DOHH2 (cell line): ENCODE measurements at regions not wholly inside any gene's neighbourhood (a gene's known extent, or its start where the extent isn't known, plus 50 kb on each side); places are given as distances from the start of the nearest gene placed in this dataset.
"Not testable (repeated sequence)": the region's sequence is repeated elsewhere in the genome, so short reads cannot be mapped to it uniquely, and the experiment has no call there.

ENCODE experiments used
- H3F3A ChIP-seq: fragments of 200-600 bp; sonication (generic), shearing (Covaris generic); 2 replicates; pipeline ENCODE4 v1.6.0; 2016; ENCODE audit warnings: antibody characterized with exemption, mild to moderate bottlenecking; ENCODE audit not compliant: control insufficient read depth, insufficient read depth
- H3K27ac ChIP-seq: fragments of 200-600 bp; sonication (generic); 2 replicates; pipeline ENCODE4 v1.5.1; 2014; ENCODE audit warnings: low read depth, mild to moderate bottlenecking, low read length, moderate library complexity
- H3K27me3 ChIP-seq: fragments of 200-600 bp; sonication (generic); 2 replicates; pipeline ENCODE4 v1.6.1; 2014; ENCODE audit warnings: mild to moderate bottlenecking, low read length, mixed read lengths; ENCODE audit not compliant: control insufficient read depth
- H3K36me3 ChIP-seq: fragments of 200-600 bp; sonication (generic); 2 replicates; pipeline ENCODE4 v1.6.1; 2014; ENCODE audit warnings: mild to moderate bottlenecking, low read length, moderate library complexity, mixed read lengths; ENCODE audit not compliant: control insufficient read depth
- H3K4me1 ChIP-seq: fragments of 200-600 bp; sonication (generic); 2 replicates; pipeline ENCODE4 v1.6.1; 2014; ENCODE audit warnings: mild to moderate bottlenecking, low read length, mixed read lengths; ENCODE audit not compliant: control insufficient read depth
- H3K4me2 ChIP-seq: fragments of 200-600 bp; sonication (generic); 2 replicates; pipeline ENCODE4 v1.6.0; 2014; ENCODE audit warnings: mild to moderate bottlenecking, low read length, moderate library complexity
- H3K4me3 ChIP-seq: fragments of 200-600 bp; sonication (generic); 2 replicates; pipeline ENCODE4 v1.5.1; 2014; ENCODE audit warnings: mild to moderate bottlenecking, low read length, mixed read lengths
- H3K79me2 ChIP-seq: fragments of 200-600 bp; sonication (generic); 2 replicates; pipeline ENCODE4 v1.6.1; 2014; ENCODE audit warnings: mild to moderate bottlenecking, low read length, mixed read lengths; ENCODE audit not compliant: control insufficient read depth
- H3K9me2 ChIP-seq: fragments of 200-600 bp; sonication (generic); replicated peaks from 2 replicates; pipeline ENCODE4 v1.6.1; 2014; ENCODE audit warnings: mild to moderate bottlenecking, low read length, mixed read lengths; ENCODE audit not compliant: control insufficient read depth
- H3K9me3 ChIP-seq: fragments of 200-600 bp; sonication (generic); 2 replicates; pipeline ENCODE4 v1.6.1; 2014; ENCODE audit warnings: antibody characterized with exemption, low read length, mixed read lengths; ENCODE audit not compliant: control insufficient read depth, insufficient read depth
- H4K20me1 ChIP-seq: fragments of 200-600 bp; sonication (generic); 2 replicates; pipeline ENCODE4 v1.6.0; 2014; ENCODE audit warnings: low read depth, mild to moderate bottlenecking, antibody characterized with exemption, low read length, moderate library complexity; ENCODE audit not compliant: control insufficient read depth, insufficient read depth
- CTCF ChIP-seq: fragments of 200-600 bp; sonication (generic); IDR thresholded peaks from one replicate; pipeline ENCODE4 v1.5.1; 2014; ENCODE audit warnings: antibody characterized with exemption, mild to moderate bottlenecking, low read depth, low read length; ENCODE audit not compliant: poor library complexity, severe bottlenecking
- EZH2phosphoT487 ChIP-seq: fragments of 200-600 bp; sonication (generic); IDR thresholded peaks from 2 replicates; pipeline ENCODE4 v1.6.1; 2017; ENCODE audit warnings: borderline replicate concordance, mild to moderate bottlenecking, antibody characterized with exemption, low read length, moderate library complexity, mixed read lengths

DNA sequence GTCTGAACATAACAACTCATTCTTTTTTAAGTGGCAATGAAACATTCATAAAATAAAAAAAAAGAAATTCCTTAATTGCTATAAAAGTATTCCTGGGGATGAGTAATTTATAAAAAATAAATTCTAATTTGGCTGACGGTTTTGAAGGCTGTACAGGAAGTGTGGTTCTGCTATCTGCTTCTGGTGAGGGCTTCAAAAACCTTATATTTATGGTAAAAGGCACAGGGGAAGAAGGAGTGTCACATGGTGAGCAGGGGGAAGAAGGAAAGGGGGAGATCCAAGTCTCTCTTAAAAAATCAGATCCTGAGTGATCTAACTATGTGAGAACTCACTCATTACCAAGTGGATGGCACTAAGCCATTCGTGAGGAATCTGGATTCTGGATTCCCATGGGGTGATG is 539.0 kb downstream of the GOLGA6L6 start:
- not testable (repeated sequence) for H3K4me2 ChIP-seq, H3K79me2 ChIP-seq, H3K9me3 ChIP-seq, H3K36me3 ChIP-seq, H3K9me2 ChIP-seq, H3F3A ChIP-seq, H3K27ac ChIP-seq, H3K27me3 ChIP-seq, H3K4me1 ChIP-seq, H3K4me3 ChIP-seq, H4K20me1 ChIP-seq

DNA sequence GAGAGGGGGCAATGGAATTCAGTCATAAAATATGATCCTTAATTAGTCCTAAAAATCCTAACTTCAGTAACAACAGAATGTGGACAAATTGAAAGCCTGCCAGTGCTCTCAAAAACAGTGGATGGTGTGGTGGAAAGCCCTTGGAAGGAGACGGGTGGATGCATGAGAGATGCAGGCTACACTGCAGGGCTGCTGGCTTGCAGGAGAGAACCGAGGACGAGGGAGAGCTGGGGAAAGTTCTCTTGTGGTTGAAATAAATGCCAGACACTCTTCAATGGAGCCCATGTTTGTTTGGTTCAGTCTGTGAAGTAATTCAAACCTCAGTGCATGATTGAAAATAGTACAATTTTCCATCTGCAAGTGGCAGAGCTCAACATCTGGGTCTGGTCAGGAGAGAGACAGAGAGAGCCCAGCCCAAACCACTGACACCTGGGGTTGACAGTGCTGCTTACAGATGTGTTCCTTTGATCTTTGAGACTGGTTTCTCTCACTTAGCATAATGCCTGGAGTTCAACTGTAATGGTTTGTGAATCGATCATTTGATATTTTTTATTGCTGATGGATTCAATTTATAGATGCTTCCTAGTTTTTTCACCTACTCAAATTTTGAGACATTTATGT is 544.9 kb downstream of the GOLGA6L6 start:
- not testable (repeated sequence) for H3F3A ChIP-seq, H3K4me2 ChIP-seq, H4K20me1 ChIP-seq, H3K9me2 ChIP-seq, H3K4me3 ChIP-seq, H3K27ac ChIP-seq, H3K4me1 ChIP-seq, H3K27me3 ChIP-seq, H3K79me2 ChIP-seq, H3K36me3 ChIP-seq, H3K9me3 ChIP-seq

DNA sequence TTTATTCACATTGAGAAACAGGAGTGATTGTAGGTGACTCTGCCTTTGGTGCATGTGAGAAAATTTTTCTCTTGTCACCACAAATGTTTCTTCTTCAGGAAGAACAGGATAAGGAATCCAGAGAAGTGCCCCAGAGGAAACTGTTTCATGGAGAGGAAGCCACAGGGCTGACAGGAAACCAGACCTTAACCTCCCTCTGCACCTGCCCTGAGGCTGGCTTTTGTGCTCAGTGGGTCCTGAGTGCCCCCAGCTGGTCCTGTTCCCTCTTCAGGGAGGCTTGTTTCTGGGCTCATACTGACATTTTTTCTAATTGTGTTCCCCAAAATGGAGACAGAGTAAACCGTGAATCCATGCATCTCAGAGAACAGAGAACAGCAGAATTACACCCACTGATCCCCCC is 546.3 kb downstream of the GOLGA6L6 start:
- not testable (repeated sequence) for H3K27me3 ChIP-seq, H4K20me1 ChIP-seq, H3K9me2 ChIP-seq, H3K4me3 ChIP-seq, H3K4me2 ChIP-seq, H3F3A ChIP-seq, H3K27ac ChIP-seq, H3K36me3 ChIP-seq, H3K79me2 ChIP-seq, H3K4me1 ChIP-seq
- peaks cover 16% of the 10 kb centered on the region; the same call in 1 of the 2 replicates for H3K9me3 ChIP-seq

DNA sequence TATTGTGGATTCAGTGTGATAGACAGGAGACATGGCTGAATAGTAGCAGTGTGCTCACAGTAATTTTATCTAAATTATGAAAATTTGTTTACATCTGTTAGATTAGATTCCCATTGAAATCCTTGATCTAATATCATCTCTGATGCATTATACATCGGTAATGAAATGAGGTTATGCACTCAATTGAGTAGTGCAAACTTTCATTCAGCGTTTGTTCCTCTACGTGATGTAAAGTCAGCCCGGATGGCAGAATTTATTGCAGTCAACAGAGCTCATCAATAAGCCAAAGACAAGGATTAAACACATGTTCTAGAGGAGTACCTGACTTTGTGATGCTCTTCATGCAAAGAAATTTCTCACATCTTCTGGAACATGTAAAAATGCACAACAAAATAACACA is 549.2 kb downstream of the GOLGA6L6 start:
- H3K27ac ChIP-seq, result no peak overlapping the region
- no peaks in the 10 kb centered on the region for H3K36me3 ChIP-seq
- H4K20me1 ChIP-seq, result no peaks in the 10 kb centered on the region
- H3K4me1 ChIP-seq, result no peaks in the 10 kb centered on the region
- H3K79me2 ChIP-seq, result no peaks in the 10 kb centered on the region
- H3K4me2 ChIP-seq, result no peak overlapping the region
- H3K4me3 ChIP-seq, result no peak overlapping the region
- no peaks in the 10 kb centered on the region for H3K27me3 ChIP-seq
- no peak for TF ChIP-seq EZH2phosphoT487
- H3K9me3 ChIP-seq, result peaks cover 16% of the 10 kb centered on the region; the same call in 1 of the 2 replicates
- no peaks in the 10 kb centered on the region for H3F3A ChIP-seq
- H3K9me2 ChIP-seq, result no peaks in the 10 kb centered on the region

DNA sequence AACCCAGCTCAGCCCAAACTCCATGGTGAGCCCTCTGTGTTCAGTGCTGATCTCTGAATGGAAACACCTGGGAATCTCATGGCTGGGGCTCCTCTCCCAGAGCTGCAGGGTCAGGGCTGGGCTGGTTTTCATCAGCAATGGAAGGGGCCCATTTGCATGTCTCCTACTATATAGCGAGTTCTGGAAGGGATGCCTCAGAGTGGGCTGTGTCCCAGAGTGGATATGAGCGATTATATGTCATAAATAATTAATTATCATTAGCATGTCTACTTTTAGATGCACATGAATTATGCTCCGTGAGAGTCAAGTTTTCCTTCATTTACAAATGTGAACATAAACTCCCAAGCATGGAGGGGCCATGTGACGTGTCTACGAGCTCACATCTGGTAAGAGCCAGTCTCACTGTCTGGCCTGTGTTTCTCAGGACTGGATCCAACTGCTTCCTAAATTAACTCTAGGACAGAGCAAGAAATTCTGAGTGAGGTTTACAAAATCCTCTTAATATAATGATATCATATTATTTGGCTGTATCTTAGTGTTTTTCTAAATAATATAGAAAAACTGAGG is 553.4 kb downstream of the GOLGA6L6 start:
- H3K9me2 ChIP-seq, result no peaks in the 10 kb centered on the region
- TF ChIP-seq CTCF, result no peak
- no peak for TF ChIP-seq EZH2phosphoT487
- no peaks in the 10 kb centered on the region for H3K79me2 ChIP-seq
- H3K4me3 ChIP-seq, result no peak overlapping the region
- no peaks in the 10 kb centered on the region for H4K20me1 ChIP-seq
- no peaks in the 10 kb centered on the region for H3K36me3 ChIP-seq
- no peak overlapping the region for H3K4me2 ChIP-seq
- H3F3A ChIP-seq, result no peaks in the 10 kb centered on the region
- H3K9me3 ChIP-seq, result peaks cover 16% of the 10 kb centered on the region; the same call in 1 of the 2 replicates
- no peaks in the 10 kb centered on the region for H3K4me1 ChIP-seq
- H3K27me3 ChIP-seq, result no peaks in the 10 kb centered on the region
- H3K27ac ChIP-seq, result no peak overlapping the region
